GM19397 (cell line): ENCODE measurements at regions not wholly inside any gene's neighbourhood (a gene's known extent, or its start where the extent isn't known, plus 50 kb on each side); places are given as distances from the start of the nearest gene placed in this dataset.
A peak's percentile ranks its signal among the peaks of the same experiment; 100 is the strongest.

Experiments used
- ATAC-seq: cut with Tn5 transposase; IDR thresholded peaks from one replicate; pipeline ENCODE4 v1.9.1; 2021; ENCODE audit warnings: mild to moderate bottlenecking, moderate library complexity; ENCODE audit not compliant: unreplicated experiment

- ATAC-seq: no peak
These were observed 96.3 kb upstream of the PDC start for GRCh38 chr1:186557147-186557777.

- ATAC-seq: no peak
These were observed 89.9 kb upstream of the PDC start for GRCh38 chr1:186550832-186551231.

- ATAC-seq: no peak
These were observed 80.1 kb upstream of the PDC start for GRCh38 chr1:186541003-186541402.

- ATAC-seq: no peak
These were observed 79.6 kb upstream of the PDC start for GRCh38 chr1:186540521-186540920.

- ATAC-seq: no peak
These were observed 75.5 kb upstream of the PDC start for GRCh38 chr1:186536273-186536890.

- ATAC-seq: no peak
These were observed 74.6 kb upstream of the PDC start for GRCh38 chr1:186535388-186536133.

GRCh38 chr1:186534401-186534800 lies 73.5 kb upstream of the PDC start:
- no peak for ATAC-seq

- no peak for ATAC-seq
These were observed 71.6 kb upstream of the PDC start for GRCh38 chr1:186532466-186532865.

- no peak for ATAC-seq
These were observed 70.7 kb upstream of the PDC start for GRCh38 chr1:186531561-186532165.

- ATAC-seq: no peak
These were observed 69.2 kb upstream of the PDC start for GRCh38 chr1:186530109-186530508.

- no peak for ATAC-seq
These were observed 59.1 kb upstream of the PDC start for GRCh38 chr1:186519982-186520381.

GRCh38 chr1:186518822-186519381 lies 58.0 kb upstream of the PDC start:
- no peak for ATAC-seq

GRCh38 chr1:186518395-186518794 lies 57.5 kb upstream of the PDC start:
- no peak for ATAC-seq

GRCh38 chr1:186514367-186514766 lies 53.5 kb upstream of the PDC start:
- no peak for ATAC-seq

GRCh38 chr1:186513526-186513925 lies 52.6 kb upstream of the PDC start:
- no peak for ATAC-seq

GRCh38 chr1:186512698-186513457 lies 52.0 kb upstream of the PDC start:
- ATAC-seq: no peak

- ATAC-seq: peak; percentile 78
These were observed 51.1 kb upstream of the PDC start for GRCh38 chr1:186511761-186512637.
